Suprapubic skin (tissue), 4 donors: ENCODE measurements at regions not wholly inside any gene's neighbourhood (a gene's known extent, or its start where the extent isn't known, plus 50 kb on each side); places are given as distances from the start of the nearest gene placed in this dataset.

ENCODE experiments used
- DNase-seq, 2 donors: peaks; one replicate each; pipeline ENCODE4 v3.0.0-alpha.2; 2019; ENCODE audit warnings: low spot score in 2 of 2
- H3K27ac ChIP-seq: fragments of 200-600 bp; sonication (generic); one replicate; pipeline ENCODE4 v1.5.1; 2019
- H3K27me3 ChIP-seq: fragments of 200-600 bp; sonication (generic); one replicate; pipeline ENCODE4 v1.5.1; 2019
- H3K36me3 ChIP-seq: fragments of 200-600 bp; sonication (generic); one replicate; pipeline ENCODE4 v1.5.1; 2019
- H3K4me1 ChIP-seq: fragments of 200-600 bp; sonication (generic); one replicate; pipeline ENCODE4 v1.5.1; 2019
- H3K4me3 ChIP-seq: fragments of 200-600 bp; sonication (generic); one replicate; pipeline ENCODE4 v1.5.1; 2019; ENCODE audit warnings: mild to moderate bottlenecking
- H3K9me3 ChIP-seq: fragments of 200-600 bp; sonication (generic); one replicate; pipeline ENCODE4 v1.5.1; 2019
- CTCF ChIP-seq, 2 donors: fragments of 200-600 bp in 1 of 2; fragments of 450-650 bp in 1 of 2; sonication (generic) in 1 of 2; IDR thresholded peaks; one replicate each; pipeline ENCODE4 v1.5.1; 2016 to 2019; ENCODE audit warnings: antibody characterized with exemption in 2 of 2, mild to moderate bottlenecking in 1 of 2, moderate library complexity in 1 of 2
- EP300 ChIP-seq: sonication (generic); formaldehyde crosslinking; IDR thresholded peaks from one replicate; pipeline ENCODE4 v1.6.1; 2017; ENCODE audit warnings: antibody characterized with exemption
- POLR2A ChIP-seq, 2 donors: fragments of 450-650 bp; IDR thresholded peaks; one replicate each; pipeline ENCODE4 v1.6.1; 2017; ENCODE audit warnings: antibody characterized with exemption in 2 of 2, mild to moderate bottlenecking in 2 of 2, moderate library complexity in 2 of 2
- POLR2AphosphoS5 ChIP-seq, 3 donors: sonication (generic); formaldehyde crosslinking; IDR thresholded peaks; one replicate each; pipeline ENCODE4 v1.6.1; 2017; ENCODE audit warnings: antibody characterized with exemption in 3 of 3
- WGBS: methylation state at CpG from one replicate; pipeline ENCODE4 v1.1.5; 2018; 5-methylcytosine and 5-hydroxymethylcytosine counted together

DNA sequence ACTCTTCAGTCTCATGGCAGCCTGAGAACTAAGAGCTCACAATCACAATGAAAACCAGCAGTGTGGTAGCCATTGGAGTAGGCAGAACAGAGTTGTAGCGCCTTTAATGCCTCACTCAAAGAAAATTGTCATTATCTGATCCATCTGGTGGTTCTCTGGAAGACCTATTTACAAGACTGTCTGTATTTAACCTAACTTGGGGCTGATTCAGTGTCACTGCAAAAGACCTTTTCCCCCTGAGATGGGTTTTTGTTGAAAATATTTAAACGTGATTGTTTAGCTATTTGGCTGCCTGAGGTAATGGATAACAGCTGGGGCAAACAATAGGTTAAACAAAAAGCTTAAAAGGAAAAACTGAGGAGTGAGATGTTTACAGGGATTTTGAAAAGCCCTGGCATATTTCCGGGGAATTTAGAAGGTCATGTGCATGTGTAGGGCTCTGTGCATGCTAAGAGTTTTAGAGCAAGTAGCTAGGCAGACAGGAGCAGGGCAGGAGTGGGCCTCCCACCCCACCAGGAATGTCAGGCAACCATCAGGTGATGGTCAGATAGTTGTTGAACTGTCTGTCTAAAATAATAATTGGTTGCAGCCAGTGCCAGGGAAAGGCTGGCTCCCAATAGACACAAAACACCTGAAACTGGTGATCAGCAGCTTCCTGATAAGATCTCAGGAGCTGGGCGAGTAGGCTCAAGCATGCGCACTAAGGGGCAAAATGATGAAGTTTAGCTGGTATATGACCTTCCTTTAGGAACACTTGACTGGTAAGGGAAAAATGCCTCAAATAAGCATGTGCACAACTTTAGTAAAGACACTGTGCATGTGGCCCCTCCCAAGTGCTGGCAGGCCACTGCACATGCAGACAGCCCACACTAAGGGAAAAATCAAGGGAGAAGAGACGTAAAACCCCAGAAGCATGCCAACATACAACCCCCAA, 70.8 kb upstream of the AKIRIN2 start:
- Histone ChIP-seq H3K27me3 (no peaks in the 10 kb centered on the region), H3K4me1 (no peaks in the 10 kb centered on the region), H3K36me3 (no peaks in the 10 kb centered on the region), H3K9me3 (no peaks in the 10 kb centered on the region), H3K27ac (no peak overlapping the region), H3K4me3 (no peak overlapping the region)
- WGBS: 71% methylated on average over 6 of the region's 6 CpGs
- TF ChIP-seq CTCF (IDR thresholded peaks at IDR 0.05) (no peak), EP300 (no peak), POLR2A (IDR thresholded peaks at IDR 0.05) (no peak), POLR2AphosphoS5 (IDR thresholded peaks at IDR 0.05) (no peak)
- no peak for DNase-seq

GRCh38 chr6:87767478-87767877, 65.4 kb upstream of the AKIRIN2 start:
- Histone ChIP-seq H3K27me3 (no peaks in the 10 kb centered on the region), H3K27ac (no peak overlapping the region)
- 90% methylated on average over 10 of the region's 10 CpGs for WGBS

GRCh38 chr6:87766211-87766610, 64.2 kb upstream of the AKIRIN2 start:
- no peak for DNase-seq
- Histone ChIP-seq H3K4me3 (no peak overlapping the region), H3K4me1 (no peaks in the 10 kb centered on the region), H3K27ac (no peak overlapping the region), H3K36me3 (no peaks in the 10 kb centered on the region), H3K27me3 (no peaks in the 10 kb centered on the region), H3K9me3 (no peaks in the 10 kb centered on the region)
- WGBS: 93% methylated on average over 2 of the region's 2 CpGs
- TF ChIP-seq CTCF (IDR thresholded peaks at IDR 0.05) (no peak), POLR2AphosphoS5 (IDR thresholded peaks at IDR 0.05) (no peak), EP300 (no peak), POLR2A (IDR thresholded peaks at IDR 0.05) (no peak)

More at GRCh38 chr6:87767478-87767877, 65.4 kb upstream of the AKIRIN2 start:
- H3K9me3 ChIP-seq: no peaks in the 10 kb centered on the region
- H3K4me3 ChIP-seq: no peak overlapping the region
- H3K4me1 ChIP-seq: no peaks in the 10 kb centered on the region
- DNase-seq: no peak
- TF ChIP-seq CTCF (IDR thresholded peaks at IDR 0.05) (no peak), POLR2AphosphoS5 (IDR thresholded peaks at IDR 0.05) (no peak), EP300 (no peak), POLR2A (IDR thresholded peaks at IDR 0.05) (no peak)
- H3K36me3 ChIP-seq: no peaks in the 10 kb centered on the region

DNA sequence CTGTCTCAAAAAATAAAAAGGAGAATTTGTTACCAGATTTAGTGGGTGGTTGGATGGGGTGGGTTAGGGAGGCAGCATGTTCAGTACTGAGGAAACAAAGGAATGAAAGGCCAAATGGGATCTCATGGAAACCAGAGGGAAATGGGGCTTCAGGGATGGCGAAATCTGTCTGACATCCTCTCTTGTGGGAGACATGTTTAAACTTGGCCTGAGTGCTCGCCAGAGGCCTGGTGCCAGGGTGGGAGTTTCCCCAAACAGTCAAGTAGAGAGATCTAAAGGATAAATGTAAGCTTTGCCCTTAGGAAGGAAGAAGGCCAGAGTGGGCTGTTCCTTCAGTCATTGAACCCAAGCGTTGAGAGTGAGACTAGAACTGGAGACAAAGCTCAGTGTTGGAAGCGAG, 61.9 kb upstream of the AKIRIN2 start:
- H3K4me1 ChIP-seq: no peaks in the 10 kb centered on the region
- 69% methylated on average over 4 of the region's 4 CpGs for whole genome bisulfite sequencing
- H3K27ac ChIP-seq: no peak overlapping the region
- H3K36me3 ChIP-seq: no peaks in the 10 kb centered on the region
- H3K27me3 ChIP-seq: no peaks in the 10 kb centered on the region
- DNase-seq: no peak
- H3K4me3 ChIP-seq: no peak overlapping the region
- no peaks in the 10 kb centered on the region for H3K9me3 ChIP-seq
- TF ChIP-seq POLR2A (IDR thresholded peaks at IDR 0.05) (no peak), POLR2AphosphoS5 (IDR thresholded peaks at IDR 0.05) (no peak), EP300 (no peak), CTCF (IDR thresholded peaks at IDR 0.05) (no peak)

DNA sequence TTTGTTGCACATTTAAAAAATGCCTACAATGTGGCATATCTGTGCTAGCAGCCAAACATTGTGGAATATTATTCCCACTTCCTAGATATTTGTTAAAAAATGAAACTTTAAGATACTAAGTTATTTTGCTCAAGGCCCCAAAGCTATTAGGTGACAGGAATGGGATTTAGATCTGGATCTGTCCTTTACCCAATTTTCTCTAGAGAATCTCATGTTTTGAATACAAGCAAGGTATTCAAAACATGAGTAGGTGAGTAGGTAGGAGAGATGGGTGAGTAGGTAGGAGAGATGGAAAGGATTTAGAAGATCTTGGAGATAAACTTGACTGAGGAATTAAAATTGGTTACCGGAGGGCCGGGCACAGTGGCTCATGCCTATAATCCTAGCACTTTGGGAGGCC, 61.2 kb upstream of the AKIRIN2 start:
- no peak for DNase-seq
- Histone ChIP-seq H3K4me3 (no peak overlapping the region), H3K27me3 (no peaks in the 10 kb centered on the region), H3K9me3 (no peaks in the 10 kb centered on the region), H3K27ac (no peak overlapping the region), H3K4me1 (no peaks in the 10 kb centered on the region), H3K36me3 (no peaks in the 10 kb centered on the region)
- TF ChIP-seq EP300 (no peak), POLR2AphosphoS5 (IDR thresholded peaks at IDR 0.05) (no peak), CTCF (IDR thresholded peaks at IDR 0.05) (no peak), POLR2A (IDR thresholded peaks at IDR 0.05) (no peak)
- 91% methylated on average over 2 of the region's 2 CpGs for WGBS
